Natural killer cell (primary cell): ENCODE measurements at regions not wholly inside any gene's neighbourhood (a gene's known extent, or its start where the extent isn't known, plus 50 kb on each side); places are given as distances from the start of the nearest gene placed in this dataset.

Source experiments
- ATAC-seq, 3 donors: fragments of 150-1000 bp in 2 of 3; fragments of 200-7000 bp in 1 of 3; cut with Tn5 transposase; 1 replicate in 1 of 3; 2 replicates in 2 of 3; pipeline ENCODE4 v1.10.0; 2021; ENCODE audit warnings: mild to moderate bottlenecking in 2 of 3, moderate library complexity in 2 of 3
- DNase-seq, 2 donors: peaks; one replicate each; pipeline versions ENCODE4 v3.0.0 to v3.0.0-alpha.2; 2013 to 2021; ENCODE audit warnings: mixed read lengths in 1 of 2
- H3K27ac ChIP-seq: one replicate; pipeline ENCODE4 v1.5.1; 2013; ENCODE audit warnings: mild to moderate bottlenecking, low read length
- H3K27me3 ChIP-seq: one replicate; pipeline ENCODE4 v1.6.1; 2013; ENCODE audit warnings: low read length; ENCODE audit not compliant: control insufficient read depth, insufficient read depth
- H3K36me3 ChIP-seq: one replicate; pipeline ENCODE4 v1.6.1; 2013; ENCODE audit warnings: low read length; ENCODE audit not compliant: control insufficient read depth, insufficient read depth
- H3K4me1 ChIP-seq: one replicate; pipeline ENCODE4 v1.6.1; 2013; ENCODE audit warnings: low read length; ENCODE audit not compliant: control insufficient read depth, insufficient read depth
- H3K4me3 ChIP-seq: one replicate; pipeline ENCODE4 v1.5.1; 2013; ENCODE audit warnings: low read length
- H3K9me3 ChIP-seq: one replicate; pipeline ENCODE4 v1.6.1; 2013; ENCODE audit warnings: low read length; ENCODE audit not compliant: control insufficient read depth, insufficient read depth
- H3K27ac Mint-ChIP-seq, 2 donors: one replicate each; pipeline ENCODE4 v1.8.0; 2022; ENCODE audit warnings: mild to moderate bottlenecking in 2 of 2, mixed read lengths in 2 of 2, moderate library complexity in 1 of 2
- H3K27me3 Mint-ChIP-seq, 2 donors: one replicate each; pipeline ENCODE4 v1.8.0; 2022; ENCODE audit warnings: low read depth in 2 of 2, mixed read lengths in 2 of 2
- H3K36me3 Mint-ChIP-seq: one replicate; pipeline ENCODE4 v1.8.0; 2022; ENCODE audit warnings: mixed read lengths
- H3K4me1 Mint-ChIP-seq, 2 donors: one replicate each; pipeline ENCODE4 v1.8.0; 2022; ENCODE audit warnings: mixed read lengths in 2 of 2
- H3K4me3 Mint-ChIP-seq: one replicate; pipeline ENCODE4 v1.8.0; 2022; ENCODE audit warnings: mild to moderate bottlenecking, moderate library complexity, mixed read lengths
- H3K9me3 Mint-ChIP-seq, 2 donors: one replicate each; pipeline ENCODE4 v1.8.0; 2022; ENCODE audit warnings: mixed read lengths in 2 of 2
- CTCF ChIP-seq: fragments of 200-600 bp; IDR thresholded peaks from one replicate; pipeline ENCODE4 v1.8.0; 2022; ENCODE audit warnings: antibody characterized with exemption
- WGBS: methylation state at CpG from one replicate; pipeline ENCODE4 v1.1.7; 2013; ENCODE audit warnings: missing lambda C conversion rate; ENCODE audit not compliant: insufficient coverage; 5-methylcytosine and 5-hydroxymethylcytosine counted together
- intact Hi-C: fragments of 100-400 bp; cut with micrococcal nuclease; formaldehyde crosslinking; loops from one replicate; pipeline ENCODE4 v1.14.2; 2022

DNA sequence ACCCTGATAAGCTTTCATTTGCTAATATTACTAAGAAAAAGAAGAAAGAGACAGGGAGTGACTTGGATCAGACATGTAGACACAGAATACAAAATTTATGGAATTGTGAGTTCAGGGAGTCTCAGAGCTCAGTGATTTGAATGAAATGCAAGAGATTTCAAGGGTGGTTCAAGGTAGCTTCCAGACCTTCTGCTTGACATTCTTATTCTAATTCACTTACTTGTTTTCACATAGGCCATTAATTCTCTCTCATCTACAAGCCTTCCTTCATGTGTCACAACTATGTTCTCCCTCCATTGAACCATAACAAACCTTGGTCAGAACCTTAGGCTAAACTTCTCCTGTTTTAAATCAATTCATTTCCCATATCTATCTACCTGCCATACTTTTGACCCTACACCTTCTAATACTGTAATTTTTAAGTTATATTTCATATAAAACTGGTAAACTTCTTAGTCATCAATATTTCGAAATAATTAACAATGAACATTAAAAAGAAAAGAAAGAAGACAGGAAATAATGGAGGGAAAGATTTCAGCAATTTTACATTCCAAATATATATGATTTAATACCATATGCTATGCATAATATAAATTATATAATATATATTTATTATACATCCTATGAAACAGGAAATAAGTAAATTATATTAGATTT, 139.2 kb upstream of the PDE1A start:
- intact Hi-C loops: no loop called here
- no peaks in the 10 kb centered on the region for H3K36me3 Mint-ChIP-seq

DNA sequence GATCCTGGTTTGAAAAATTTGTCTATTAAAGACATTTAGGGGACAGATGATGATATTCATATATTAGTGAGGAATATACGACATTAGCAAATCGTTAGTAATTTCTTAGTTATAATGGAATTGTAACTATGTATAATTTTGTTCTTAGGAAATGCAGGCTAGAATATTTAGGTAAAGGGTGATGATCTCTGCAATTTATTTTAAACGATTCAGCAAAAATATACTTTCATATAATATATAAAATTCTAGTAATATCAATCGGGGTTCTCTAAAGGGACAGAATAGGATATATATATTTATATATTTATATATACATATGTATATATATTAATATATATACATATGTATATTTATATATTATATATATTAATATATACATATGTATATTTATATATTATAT, 142.5 kb upstream of the DNAJC10 start:
- H3K4me3 ChIP-seq: no peak overlapping the region
- no peaks in the 10 kb centered on the region for H3K27me3 Mint-ChIP-seq
- ATAC-seq (no peak), DNase-seq (no peak)
- no peak overlapping the region for H3K27ac ChIP-seq
- intact Hi-C loops: no loop called here
- H3K9me3 ChIP-seq: no peaks in the 10 kb centered on the region
- H3K4me1 ChIP-seq: no peaks in the 10 kb centered on the region
- no peaks in the 10 kb centered on the region for H3K36me3 Mint-ChIP-seq
- H3K27ac Mint-ChIP-seq: no peak overlapping the region
- WGBS: no CpG with 5 or more reads among the region's 4 CpGs
- TF ChIP-seq CTCF: no peak
- no peaks in the 10 kb centered on the region for H3K4me1 Mint-ChIP-seq
- H3K36me3 ChIP-seq: no peaks in the 10 kb centered on the region
- no peak overlapping the region for H3K4me3 Mint-ChIP-seq
- no peaks in the 10 kb centered on the region for H3K9me3 Mint-ChIP-seq
- no peaks in the 10 kb centered on the region for H3K27me3 ChIP-seq

More for the DNA sequence above, 139.2 kb upstream of the PDE1A start:
- no peak for DNase-seq
- no peaks in the 10 kb centered on the region for H3K36me3 ChIP-seq
- H3K9me3 ChIP-seq: no peaks in the 10 kb centered on the region
- H3K27me3 ChIP-seq: no peaks in the 10 kb centered on the region
- Mint-ChIP-seq H3K27me3 (no peaks in the 10 kb centered on the region), H3K4me3 (no peak overlapping the region), H3K9me3 (peaks cover 7 to 10% of the 10 kb centered on the region in 2 donors), H3K27ac (no peak overlapping the region), H3K4me1 (no peaks in the 10 kb centered on the region)
- no peak for TF ChIP-seq CTCF
- H3K4me1 ChIP-seq: no peaks in the 10 kb centered on the region
- no peak for ATAC-seq
- no peak overlapping the region for H3K27ac ChIP-seq
- WGBS: no CpG with 5 or more reads among the region's 1 CpG
- no peak overlapping the region for H3K4me3 ChIP-seq

GRCh38 chr2:182577816-182578215, 138.2 kb upstream of the DNAJC10 start:
- H3K4me1 Mint-ChIP-seq: no peaks in the 10 kb centered on the region
- WGBS: 81% methylated on average over 6 of the region's 6 CpGs
- ATAC-seq: no peak
- intact Hi-C loops: no loop called here
- Histone ChIP-seq H3K36me3 (no peaks in the 10 kb centered on the region), H3K4me3 (no peak overlapping the region), H3K9me3 (no peaks in the 10 kb centered on the region), H3K4me1 (no peaks in the 10 kb centered on the region), H3K27me3 (no peaks in the 10 kb centered on the region), H3K27ac (no peak overlapping the region)
- no peak overlapping the region for H3K4me3 Mint-ChIP-seq
- no peaks in the 10 kb centered on the region for H3K27me3 Mint-ChIP-seq
- DNase-seq: no peak
- no peaks in the 10 kb centered on the region for H3K36me3 Mint-ChIP-seq
- H3K9me3 Mint-ChIP-seq: no peaks in the 10 kb centered on the region
- no peak overlapping the region for H3K27ac Mint-ChIP-seq
- no peak for TF ChIP-seq CTCF
